ENCODE measurements at regions not wholly inside any gene's neighbourhood (a gene's known extent, or its start where the extent isn't known, plus 50 kb on each side); places are given as distances from the start of the nearest gene placed in this dataset.

GRCh38 chr2:152250421-152251100 lies 75.0 kb upstream of the STAM2 start:
- Histone ChIP-seq H3K27me3 (no peaks in the 10 kb centered on the region), H3K4me1 (no peaks in the 10 kb centered on the region), H3K4me3 (no peak overlapping the region), H3K36me3 (no peaks in the 10 kb centered on the region), H3K27ac (no peak overlapping the region), H3K9me3 (no peaks in the 10 kb centered on the region)
- TF ChIP-seq CTCF (IDR thresholded peaks at IDR 0.05) (no peak), EP300 (IDR thresholded peaks at IDR 0.05) (no peak), POLR2AphosphoS5 (IDR thresholded peaks at IDR 0.05) (no peak), POLR2A (IDR thresholded peaks at IDR 0.05) (no peak)
- 79 to 87% (median 83%) methylated on average over 3 of the region's 3 CpGs for WGBS, 5 donors
- intact Hi-C loops (cut with DNase I; ENCODE audit: low total_unique reads), result no loop called here
- no peak for DNase-seq

- intact Hi-C loops (cut with DNase I; ENCODE audit: low total_unique reads), result no loop called here
- no peak for TF ChIP-seq POLR2AphosphoS5 (IDR thresholded peaks at IDR 0.05)
- TF ChIP-seq CTCF (IDR thresholded peaks at IDR 0.05), result no peak
- TF ChIP-seq POLR2A (IDR thresholded peaks at IDR 0.05), result no peak
- TF ChIP-seq EP300 (IDR thresholded peaks at IDR 0.05), result no peak
- peak in 1 of 2 donors; percentile 43 for DNase-seq
- Histone ChIP-seq H3K27ac (no peak overlapping the region), H3K27me3 (no peaks in the 10 kb centered on the region), H3K9me3 (no peaks in the 10 kb centered on the region), H3K36me3 (no peaks in the 10 kb centered on the region), H3K4me3 (no peak overlapping the region), H3K4me1 (no peaks in the 10 kb centered on the region)
- 56 to 63% (median 62%) methylated on average over 3 of the region's 3 CpGs for WGBS, 5 donors
These were observed 75.6 kb upstream of the STAM2 start for GRCh38 chr2:152251211-152251610.

DNA sequence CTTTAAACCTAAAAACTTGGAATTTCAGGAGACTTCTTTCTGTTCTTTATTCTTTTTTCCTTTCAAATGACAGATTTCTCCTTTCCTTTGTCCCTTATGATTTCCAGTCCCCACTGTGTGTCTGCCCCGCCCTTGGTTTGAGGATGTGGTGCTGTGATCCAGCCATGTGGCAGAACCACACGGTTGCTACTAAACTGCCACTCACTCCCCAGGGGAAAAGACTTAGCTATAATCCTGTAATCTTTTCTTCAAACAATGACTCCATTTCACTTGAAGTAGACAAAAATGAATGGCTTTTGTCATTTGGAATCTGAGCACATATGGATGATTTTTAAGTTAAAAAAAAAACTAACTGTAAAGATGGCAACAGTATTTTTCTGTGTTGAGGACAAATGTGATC lies 76.2 kb upstream of the STAM2 start:
- Histone ChIP-seq H3K4me1 (no peaks in the 10 kb centered on the region), H3K9me3 (no peaks in the 10 kb centered on the region), H3K36me3 (no peaks in the 10 kb centered on the region), H3K4me3 (no peak overlapping the region), H3K27ac (no peak overlapping the region), H3K27me3 (no peaks in the 10 kb centered on the region)
- TF ChIP-seq EP300 (IDR thresholded peaks at IDR 0.05), result no peak
- no peak for TF ChIP-seq CTCF (IDR thresholded peaks at IDR 0.05)
- TF ChIP-seq POLR2AphosphoS5 (IDR thresholded peaks at IDR 0.05), result no peak
- no peak for TF ChIP-seq POLR2A (IDR thresholded peaks at IDR 0.05)
- whole genome bisulfite sequencing, 5 donors, result 77 to 83% (median 79%) methylated on average over 2 of the region's 2 CpGs
- no peak for DNase-seq
- intact Hi-C loops (cut with DNase I; ENCODE audit: low total_unique reads), result no loop called here

DNA sequence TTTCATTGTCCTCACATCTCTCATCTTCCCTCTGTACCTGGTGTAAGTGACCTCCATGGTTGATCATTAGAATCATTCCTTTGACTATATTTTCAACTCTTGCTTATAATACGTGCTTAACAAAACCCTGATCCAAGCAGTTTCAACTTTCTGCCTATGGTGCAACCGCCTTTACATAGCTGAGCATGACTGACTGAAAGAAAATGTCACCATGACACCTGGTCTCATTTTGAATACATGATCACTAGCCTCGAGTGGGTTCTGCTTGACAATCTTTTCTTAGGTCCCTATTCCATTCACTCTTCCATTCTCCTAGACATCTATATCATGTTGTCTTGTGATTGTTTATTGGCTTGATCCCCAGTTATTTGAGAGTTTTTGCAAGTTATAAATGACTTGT lies 78.9 kb upstream of the STAM2 start:
- TF ChIP-seq CTCF (IDR thresholded peaks at IDR 0.05) (no peak), POLR2AphosphoS5 (IDR thresholded peaks at IDR 0.05) (no peak), POLR2A (IDR thresholded peaks at IDR 0.05) (no peak), EP300 (IDR thresholded peaks at IDR 0.05) (no peak)
- Histone ChIP-seq H3K4me1 (no peaks in the 10 kb centered on the region), H3K36me3 (no peaks in the 10 kb centered on the region), H3K27me3 (no peaks in the 10 kb centered on the region), H3K9me3 (no peaks in the 10 kb centered on the region), H3K4me3 (no peak overlapping the region), H3K27ac (no peak overlapping the region)
- intact Hi-C loops (cut with DNase I; ENCODE audit: low total_unique reads), result no loop called here
- DNase-seq, result no peak
- WGBS, 5 donors, result 90 to 96% (median 94%) methylated on average over 3 of the region's 3 CpGs

Measured in stomach (tissue), 8 donors.